CD4-positive, alpha-beta T cell treated with Interleukin-12 subunit alpha and Interleukin-12 subunit beta, for 1 hour (primary cell): ENCODE measurements at regions not wholly inside any gene's neighbourhood (a gene's known extent, or its start where the extent isn't known, plus 50 kb on each side); places are given as distances from the start of the nearest gene placed in this dataset.

Source experiments
- DNase-seq: peaks from one replicate; pipeline ENCODE4 v3.0.0-alpha.2; 2020

DNA sequence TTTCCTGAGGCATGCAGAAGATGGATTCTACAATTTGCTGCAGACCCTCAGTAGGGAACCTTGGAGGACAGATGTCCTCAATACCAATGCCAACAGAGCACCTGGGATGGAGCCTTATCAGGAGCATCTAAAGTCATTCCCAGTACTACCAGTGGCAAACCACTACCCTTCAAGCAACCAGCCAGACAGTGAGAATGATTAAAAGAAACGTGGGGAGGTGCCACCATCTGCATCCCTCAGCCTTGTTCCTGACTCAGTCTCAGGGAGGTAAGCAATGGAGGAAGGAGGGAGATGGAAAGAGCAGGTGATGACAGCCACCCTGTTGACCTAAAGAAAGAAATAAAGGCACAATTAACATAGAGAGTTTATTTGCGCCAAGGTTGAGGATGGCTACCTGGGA, 175.2 kb upstream of the GRIN2B start:
- DNase-seq, result no peak

DNA sequence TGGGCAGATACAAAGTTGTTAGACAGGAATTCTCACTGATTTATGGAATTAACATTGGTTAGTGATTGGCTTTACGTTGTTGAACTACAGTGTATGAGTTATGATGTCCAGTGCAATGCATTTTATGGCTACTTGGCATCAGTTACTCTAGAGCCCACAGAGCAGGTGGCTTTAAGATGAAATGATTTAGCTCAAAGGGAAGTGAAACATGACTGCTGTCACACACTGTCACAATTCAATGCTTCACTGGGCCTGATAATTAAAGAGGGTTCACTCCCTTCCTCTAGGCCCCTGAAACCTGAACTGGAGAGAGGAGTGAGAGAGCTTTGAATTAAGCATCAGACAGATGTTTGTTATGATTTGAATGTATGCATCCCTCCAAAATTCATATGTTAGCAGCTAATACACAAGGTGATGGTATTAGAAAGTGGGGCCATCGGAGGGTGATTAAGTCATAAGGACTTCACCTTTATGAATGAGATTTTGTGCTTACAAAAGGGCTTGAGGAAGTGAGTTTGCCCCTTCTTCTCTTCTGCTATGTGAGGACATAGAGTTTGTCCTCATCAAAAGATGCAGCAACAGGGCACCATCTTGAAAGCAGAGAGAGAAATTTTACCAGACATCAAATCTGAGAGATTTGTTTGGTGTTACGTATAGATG, 175.8 kb upstream of the GRIN2B start:
- DNase-seq, result no peak

DNA sequence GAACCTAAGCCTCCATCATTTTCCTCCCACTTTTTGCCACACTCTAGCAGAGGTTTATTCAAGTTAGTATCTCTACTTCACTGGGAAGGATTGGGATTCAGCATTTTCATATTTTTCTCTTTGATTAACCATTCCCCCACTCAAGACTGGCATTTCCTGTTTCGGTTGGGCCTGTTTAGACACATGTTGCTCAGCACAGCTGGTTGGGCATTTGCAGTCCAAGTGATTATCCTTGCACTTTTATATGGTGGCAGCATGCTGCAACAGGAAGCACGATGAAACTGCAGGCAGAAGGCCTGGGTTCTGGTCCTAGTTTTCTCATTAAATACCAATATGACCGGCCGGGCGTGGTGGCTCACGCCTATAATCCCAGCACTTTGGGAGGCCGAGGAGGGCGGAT, 182.9 kb upstream of the GRIN2B start:
- DNase-seq, result no peak

DNA sequence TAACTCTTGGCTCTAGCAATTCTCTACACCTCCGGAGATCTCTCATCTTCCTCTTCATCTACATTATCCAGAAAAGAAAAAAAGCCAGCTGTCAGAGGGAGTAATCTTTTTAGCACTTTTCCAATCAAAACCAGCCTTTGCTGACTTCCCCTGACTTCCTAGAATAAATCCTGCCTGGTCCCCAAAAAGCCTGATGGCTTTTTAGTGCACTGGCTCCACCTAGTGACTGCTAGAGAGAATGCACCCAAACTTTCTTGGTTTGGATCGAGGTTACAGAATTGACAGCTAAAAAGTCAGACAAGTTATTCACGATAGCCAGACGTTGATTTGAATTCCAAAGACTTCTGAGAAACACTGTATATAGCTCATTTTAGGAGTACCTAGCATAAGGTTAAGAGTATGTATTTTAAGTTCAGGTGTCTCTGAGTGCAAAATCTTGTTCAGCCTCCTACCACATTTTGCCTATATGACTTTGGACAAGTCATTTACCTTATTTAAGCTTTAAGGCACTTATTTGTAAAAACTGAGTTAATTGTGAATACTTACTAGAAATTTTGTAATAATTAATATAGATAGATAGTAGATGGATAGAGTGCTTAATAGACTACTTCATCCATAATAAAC, 185.7 kb upstream of the GRIN2B start:
- DNase-seq, result peak; percentile 41

DNA sequence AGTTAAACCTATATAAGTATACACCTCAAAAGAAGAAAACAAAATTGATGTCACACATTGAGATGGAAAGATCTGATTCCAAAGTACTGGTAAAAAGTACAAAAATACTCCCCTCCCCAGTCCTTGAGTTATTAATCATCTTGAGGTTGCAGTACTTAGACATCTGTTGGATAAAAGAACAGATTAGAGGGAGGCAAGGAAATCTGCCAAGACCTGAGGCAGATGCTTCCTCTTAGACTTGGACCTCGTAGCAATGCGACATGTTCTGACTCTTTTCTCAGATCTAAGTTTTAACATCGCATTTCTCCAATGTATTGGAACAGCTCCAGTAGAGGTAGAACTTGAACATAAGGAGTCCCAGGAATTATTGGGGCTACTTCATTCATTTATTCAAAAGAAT, 187.9 kb upstream of the GRIN2B start:
- no peak for DNase-seq

DNA sequence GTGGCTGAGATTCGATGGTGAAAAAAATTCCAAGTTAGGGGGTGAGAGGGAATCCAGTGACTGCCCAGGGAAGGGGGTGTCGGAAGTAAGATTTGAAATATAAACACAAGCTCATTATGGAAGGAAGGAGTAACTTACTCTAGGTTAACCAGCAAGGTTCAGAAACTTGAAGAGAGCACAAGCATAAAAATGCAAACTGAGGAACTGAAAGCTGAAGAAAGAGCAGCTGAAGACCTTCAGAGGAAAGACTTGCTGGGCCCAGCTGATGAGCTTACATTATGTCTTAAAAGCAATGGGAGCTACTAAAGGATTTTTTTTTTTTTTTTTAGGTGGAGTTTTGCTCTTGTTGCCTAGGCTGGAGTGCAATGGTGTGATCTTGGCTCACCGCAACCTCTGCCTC, 189.7 kb upstream of the GRIN2B start:
- no peak for DNase-seq

DNA sequence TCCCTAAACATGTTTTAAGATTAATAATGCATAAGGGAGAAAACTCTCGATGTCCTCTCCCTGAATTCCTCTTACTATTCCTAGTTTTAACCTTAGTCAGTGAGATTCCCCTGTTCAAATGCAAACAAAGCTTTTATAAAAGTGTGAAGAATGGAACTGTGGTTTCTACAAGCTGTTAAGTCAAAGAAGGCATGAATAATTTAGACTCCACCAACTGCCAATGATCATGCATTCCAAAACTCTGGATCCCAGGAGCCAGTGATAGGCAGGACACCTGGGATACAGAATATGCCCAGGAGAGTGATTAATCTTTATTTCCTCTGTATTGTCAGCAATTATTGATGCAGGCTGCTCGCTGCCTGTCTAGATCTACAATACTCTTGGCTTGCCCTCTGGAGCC, 190.3 kb upstream of the ATF7IP start:
- DNase-seq, result no peak

DNA sequence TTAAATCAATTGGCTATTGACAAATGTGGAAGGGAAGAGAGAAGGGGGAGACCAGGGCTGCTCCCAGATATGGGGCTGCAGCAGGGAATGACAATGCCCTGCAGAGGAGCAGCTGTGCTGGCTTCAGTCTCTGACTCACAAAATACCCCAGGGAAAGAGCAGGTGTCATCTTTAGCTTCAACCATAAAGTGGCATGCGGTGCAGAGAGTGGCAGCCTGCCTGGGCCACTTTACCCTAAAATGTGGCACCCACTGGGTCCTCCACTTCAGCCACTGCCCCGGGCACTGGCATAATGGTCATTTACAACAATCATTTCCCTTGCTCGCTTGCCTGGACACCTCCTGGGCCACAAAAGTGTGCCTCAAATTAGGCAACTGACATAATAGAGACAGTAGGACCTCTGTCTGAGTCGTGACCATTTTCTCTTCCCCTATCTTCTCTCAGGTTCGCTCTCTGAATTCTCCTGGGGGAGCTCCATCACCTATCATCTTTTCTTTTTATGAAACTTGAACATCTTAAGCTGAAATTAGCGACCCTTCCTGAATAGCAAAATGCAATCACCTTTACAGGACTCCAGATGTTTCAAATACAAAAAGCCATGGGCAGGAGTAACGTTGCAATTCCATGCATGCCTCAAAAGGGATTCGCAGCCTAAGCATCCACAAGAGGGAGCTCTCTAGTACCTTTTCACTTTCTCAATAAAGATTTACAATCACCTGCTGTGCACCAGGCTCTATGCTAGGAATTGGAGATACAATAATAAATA, 179.9 kb upstream of the ATF7IP start:
- peak; percentile 36 for DNase-seq

DNA sequence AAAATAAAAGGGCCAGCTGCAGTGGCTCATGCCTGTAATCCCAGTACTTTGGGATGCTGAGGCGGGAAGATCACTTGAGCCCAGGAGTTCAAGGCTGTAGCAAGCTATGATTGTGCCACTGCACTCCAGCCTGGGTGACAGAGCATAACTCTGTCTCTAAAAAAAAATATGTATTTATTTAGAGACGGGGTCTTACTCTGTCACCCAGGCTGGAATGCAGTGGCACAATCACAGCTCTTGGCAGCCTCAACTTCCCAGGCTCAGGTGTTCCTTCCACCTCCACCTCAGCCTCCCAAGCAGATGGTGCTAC, 179.3 kb upstream of the ATF7IP start:
- no peak for DNase-seq

DNA sequence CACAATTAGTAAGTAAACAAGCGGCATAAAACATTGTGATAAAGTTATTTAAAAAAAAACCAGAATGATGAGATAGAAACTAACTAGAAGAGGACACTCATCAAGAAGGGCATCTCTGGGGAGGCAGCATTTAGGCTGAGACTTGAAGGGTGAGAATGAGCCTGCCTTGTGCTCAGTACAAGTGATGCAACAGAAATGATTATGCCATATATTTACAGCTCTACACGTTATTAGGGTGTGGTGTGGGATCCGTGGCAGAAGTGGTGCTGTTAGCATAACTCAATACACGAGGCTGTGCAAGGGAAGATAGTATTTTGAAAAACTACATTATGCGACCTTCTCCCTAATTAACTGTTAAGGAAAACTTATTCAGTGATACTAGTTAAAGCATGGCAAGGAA, 178.5 kb upstream of the ATF7IP start:
- no peak for DNase-seq

DNA sequence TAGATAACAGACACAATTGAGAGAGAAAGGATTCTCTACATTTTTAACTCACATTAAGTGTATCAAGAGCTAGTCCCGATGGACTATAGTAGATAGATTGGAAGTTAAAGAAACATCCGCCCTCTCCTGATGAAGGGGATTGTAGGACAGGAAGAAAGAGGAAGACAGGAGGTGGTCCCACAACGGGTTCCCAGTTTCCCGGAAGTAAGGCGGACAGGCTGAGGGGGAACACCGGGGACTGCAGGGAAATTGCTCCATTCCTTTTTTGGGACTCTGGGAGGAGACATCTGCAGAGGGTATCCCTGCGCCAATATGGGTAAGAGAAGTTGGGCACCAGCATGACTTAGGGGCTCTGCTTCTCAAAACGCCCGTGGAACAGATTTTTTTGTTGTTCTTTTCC, 177.5 kb upstream of the ATF7IP start:
- no peak for DNase-seq

DNA sequence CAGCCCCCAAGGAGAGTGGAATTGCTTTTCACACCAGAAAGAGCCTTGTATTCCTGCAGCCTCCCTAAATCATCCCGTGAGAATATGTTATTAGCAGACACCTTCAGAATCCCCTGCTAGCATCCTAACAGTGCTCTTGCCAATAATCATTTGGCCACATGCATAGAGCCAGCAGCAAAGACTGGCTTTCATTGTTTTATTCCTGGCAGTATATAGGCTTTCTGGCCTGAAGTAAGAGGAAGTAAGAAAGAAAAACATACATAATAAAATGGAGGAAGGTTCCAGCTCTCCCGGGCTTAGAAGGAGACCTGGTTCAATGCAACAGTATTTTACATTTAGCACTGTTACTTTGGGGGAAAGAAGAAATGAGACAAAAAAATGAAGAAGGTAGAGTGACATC, 176.7 kb upstream of the ATF7IP start:
- DNase-seq, result no peak

DNA sequence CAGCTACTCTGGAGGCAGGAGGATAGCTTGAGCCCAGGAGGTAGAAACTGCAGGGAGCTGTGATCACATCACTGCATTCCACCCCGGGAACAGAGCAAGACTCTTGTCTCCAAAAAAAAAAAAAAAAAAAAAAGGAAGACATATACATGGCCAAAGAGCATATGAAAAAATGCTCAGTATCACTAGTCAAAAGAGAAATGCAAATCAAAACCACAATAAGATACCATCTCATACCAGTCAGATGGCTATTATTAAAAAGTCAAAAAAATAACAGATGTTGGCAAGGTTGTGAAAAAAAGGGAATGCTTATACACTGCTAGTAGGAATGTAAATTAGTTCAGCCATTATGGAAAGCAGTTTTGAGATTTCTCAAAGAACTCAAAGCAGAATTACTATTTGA, 174.8 kb upstream of the ATF7IP start:
- no peak for DNase-seq

DNA sequence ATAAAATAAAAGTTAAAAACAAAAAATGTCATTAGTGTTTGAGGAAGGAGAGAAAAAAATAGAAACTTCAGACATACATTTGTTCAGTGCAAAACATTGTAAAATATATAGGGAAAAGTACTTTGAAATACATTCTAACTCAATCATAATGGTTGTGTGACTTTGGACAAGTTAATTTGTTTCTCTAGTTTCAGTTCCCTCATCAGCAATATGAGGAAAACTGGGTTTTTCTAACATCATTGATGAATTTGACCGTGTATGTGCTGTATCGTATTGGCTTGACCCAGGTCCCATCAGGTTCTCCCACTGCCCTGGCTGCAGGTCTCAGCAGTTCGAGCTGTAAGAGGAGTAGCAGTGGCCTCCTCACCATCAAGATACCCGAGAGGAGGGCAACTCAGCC, 173.9 kb upstream of the ATF7IP start:
- DNase-seq, result no peak

DNA sequence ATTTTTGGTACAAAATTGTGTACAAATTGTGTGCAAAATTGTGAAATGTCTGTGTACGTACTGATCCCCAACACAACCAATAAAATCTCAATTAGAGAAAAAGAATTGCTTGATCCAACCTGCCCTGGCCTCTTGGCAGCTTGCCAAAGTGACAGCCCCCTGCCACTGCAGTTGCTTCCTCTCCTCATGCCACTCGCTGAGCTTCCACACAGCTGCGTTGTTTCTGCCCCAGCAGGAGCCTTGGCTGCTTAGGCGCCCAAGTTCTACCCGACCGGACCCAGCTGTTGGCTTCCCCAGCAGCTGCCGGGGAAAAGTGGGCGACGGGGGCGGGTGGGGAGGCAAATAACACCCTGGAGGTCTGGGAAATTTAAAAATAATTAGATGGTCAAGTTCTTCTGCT, 171.8 kb upstream of the ATF7IP start:
- DNase-seq, result no peak

DNA sequence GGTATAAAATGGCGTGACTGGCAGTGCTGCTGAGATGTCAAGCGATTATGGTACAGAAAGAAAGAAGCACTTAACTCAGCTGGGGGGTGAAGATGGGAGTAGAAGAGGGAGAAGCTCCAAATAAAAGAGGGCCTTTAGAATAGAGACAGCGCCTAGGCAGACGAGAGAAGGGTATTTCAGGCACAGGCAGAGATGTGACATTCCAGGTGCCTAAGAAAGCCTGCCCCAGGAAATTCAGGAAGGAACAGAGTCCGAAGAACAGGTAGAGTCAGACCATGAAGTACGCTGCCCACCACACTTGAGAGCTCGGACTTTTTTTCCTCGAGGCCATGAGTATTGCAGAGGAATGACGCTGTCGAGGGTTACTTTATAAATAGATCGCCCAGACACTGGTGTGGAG, 170.9 kb upstream of the ATF7IP start:
- no peak for DNase-seq

DNA sequence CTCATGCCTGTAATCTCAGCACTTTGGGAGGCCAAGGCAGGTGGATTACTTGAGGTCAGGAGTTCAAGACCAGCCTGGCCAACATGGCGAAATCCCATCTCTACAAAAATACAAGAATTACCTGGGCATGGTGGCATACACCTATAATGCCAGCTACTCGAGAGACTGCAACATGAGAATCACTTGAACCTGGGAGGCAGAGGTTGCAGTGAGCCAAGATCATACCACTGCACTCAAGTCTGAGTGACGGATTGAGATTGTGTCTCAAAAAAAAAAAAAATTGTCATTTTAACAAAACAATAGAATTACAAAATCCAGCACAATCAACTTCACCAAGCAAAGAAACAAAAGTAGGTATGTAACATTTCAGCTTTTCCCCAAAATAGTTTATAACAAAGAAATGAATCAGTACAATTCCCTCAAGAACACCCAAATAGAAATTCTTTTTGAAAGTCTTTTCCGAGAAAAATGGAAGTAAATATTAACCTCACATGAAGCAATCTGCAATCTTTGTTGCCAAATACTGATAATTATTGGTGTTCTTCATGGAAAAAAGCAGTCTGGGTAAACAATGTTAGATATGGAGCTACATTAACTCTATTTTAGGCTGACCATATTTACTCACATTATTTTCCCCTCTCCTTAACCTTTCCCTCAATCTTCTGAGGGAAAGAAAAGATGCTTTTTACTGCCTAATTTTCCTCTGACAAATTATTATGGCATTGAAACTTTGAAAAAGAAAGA, 165.9 kb upstream of the ATF7IP start:
- DNase-seq, result no peak

DNA sequence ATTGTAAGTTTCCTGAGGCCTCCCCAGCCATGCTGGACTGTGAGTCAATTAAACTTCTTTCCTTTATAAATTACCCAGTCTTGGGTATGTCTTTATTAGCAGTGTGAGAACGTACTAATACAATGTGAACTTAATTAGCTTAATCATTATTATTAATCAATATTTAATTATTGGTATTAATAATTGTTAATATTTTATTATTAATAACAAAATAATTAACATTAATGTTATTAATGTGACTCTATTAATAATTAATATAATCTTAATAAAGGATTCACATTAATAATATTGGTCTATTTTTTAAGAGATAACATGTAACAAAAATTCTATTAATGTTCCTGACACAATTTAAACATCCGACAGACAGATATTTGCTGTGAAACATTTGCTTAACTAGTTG, 164.9 kb upstream of the ATF7IP start:
- no peak for DNase-seq

DNA sequence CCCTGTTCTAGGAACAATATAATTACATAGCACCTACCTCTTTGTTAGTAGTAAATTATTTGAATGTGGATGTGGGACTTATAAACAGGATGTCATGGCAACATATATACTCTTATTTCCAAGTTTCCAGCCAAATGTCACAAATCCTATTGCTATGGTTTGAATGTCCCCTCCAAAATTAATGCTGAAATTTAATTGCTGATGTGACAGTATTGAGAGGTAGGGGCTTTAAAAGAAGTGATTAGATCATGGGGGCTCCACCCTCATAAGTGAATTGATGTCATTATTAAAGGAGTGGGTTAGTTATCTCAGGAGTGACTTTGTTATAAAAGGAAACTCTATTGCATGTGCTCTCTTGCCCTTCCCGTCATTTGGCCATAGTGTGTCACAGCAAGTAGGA, 164.2 kb upstream of the ATF7IP start:
- no peak for DNase-seq

DNA sequence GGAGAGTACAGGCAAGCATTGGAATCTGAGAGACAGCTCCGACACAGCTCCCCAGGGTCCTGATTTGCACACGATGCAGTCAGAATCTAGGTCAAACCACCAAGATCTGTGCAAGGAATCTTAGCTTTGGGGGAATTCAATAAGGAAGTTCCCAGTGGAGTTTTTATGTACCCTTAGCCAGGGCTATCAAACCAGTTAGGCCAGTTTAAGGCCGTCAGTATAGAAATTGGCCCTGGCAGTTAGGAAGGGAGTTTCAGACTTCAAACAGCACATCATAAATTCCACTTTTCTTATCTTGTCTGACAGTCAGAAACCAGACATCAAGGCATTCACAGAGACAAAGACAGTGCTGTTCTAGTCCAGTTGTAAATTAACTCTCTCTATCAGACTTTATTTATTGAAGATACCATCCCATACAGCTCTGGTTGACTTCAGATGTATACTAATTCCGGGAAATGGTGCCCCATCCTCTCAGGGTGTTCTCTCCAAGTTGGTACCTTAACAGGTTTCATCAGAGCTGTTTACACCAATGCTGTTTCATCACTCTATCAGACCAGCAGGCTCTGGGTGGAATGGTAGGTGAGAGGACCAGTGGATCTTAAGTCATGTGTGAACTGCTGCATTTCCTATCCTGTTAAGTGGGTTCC, 157.5 kb upstream of the ATF7IP start:
- no peak for DNase-seq

DNA sequence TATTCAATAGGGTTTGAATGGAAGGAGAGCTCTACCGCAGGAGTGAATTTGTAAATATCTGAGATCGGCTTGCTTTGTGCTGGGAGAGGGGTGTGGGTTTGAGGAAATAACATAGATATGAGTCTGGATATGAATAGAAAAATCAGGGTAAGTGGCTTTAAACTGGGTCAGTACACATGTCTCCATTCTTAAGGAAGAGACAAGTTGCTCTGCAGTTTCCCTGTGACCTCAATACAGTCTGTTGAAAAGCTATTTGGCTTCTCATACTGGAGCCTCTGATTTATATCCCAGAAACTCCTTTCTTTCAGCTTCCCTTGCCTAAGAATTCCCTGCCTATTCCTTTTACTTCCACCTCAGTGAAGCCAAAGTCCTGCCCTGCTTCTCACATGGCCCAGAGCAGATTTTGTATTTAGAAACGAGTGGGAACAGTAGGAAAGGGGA, 153.5 kb upstream of the ATF7IP start:
- no peak for DNase-seq

DNA sequence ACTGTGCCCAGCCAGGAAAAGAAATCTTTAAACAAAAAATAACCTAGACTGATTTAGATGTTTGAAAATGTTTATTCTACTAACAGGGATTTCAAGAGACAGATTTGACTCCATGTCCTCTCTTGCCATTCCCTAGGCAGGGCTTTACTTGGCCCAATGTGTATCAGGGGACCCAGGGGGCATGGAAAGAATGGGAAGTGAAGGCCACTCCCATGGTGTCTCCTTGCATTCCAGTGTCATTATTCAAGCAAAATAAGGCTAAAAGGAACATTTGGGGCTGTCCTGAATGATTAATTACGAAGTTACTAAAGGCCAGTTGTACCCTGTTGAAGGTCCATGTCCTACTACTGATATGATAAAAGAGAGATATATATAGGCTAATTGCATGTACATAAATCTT, 151.9 kb upstream of the ATF7IP start:
- DNase-seq, result no peak

DNA sequence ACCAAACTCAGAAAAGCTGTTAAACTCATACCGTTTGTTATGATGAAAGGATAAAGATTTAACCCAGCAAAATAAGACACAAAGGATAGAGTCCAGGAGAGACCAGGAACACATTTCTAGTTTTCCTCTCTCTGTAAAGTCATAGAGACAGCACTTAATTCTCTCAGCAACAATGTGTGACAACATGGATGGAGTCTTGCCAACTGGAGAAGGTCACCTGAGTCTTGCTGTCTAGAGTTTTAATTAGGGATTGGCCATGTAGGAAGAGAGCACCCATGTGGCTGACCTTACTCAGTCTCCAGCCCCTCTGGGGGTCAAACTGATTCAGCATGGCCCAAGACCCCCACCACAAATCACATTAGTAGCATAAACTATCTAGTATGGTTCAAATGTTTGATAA, 151.0 kb upstream of the ATF7IP start:
- DNase-seq, result no peak
